ENCODE measurements at regions not wholly inside any gene's neighbourhood (a gene's known extent, or its start where the extent isn't known, plus 50 kb on each side); places are given as distances from the start of the nearest gene placed in this dataset.
"Not testable (repeated sequence)": the region's sequence is repeated elsewhere in the genome, so short reads cannot be mapped to it uniquely, and the experiment has no call there.

- no peak for DNase-seq
Observed at GRCh38 chr13:88257706-88258105, 586.5 kb downstream of the SLITRK5 start.

- DNase-seq, result no peak
Observed at GRCh38 chr13:88263808-88264207, 592.6 kb downstream of the SLITRK5 start.

- no peak for DNase-seq
Observed at GRCh38 chr13:88281841-88282240, 610.7 kb downstream of the SLITRK5 start.

- DNase-seq, result no peak
Observed at GRCh38 chr13:88285329-88285728, 614.2 kb downstream of the SLITRK5 start.

GRCh38 chr13:88288326-88288725 lies 617.2 kb downstream of the SLITRK5 start:
- DNase-seq, result no peak

- DNase-seq, result not testable (repeated sequence)
Observed at GRCh38 chr13:88291731-88292130, 620.6 kb downstream of the SLITRK5 start.

- no peak for DNase-seq
Observed at GRCh38 chr13:88294368-88294767, 623.2 kb downstream of the SLITRK5 start.

GRCh38 chr13:88303157-88303556 lies 632.0 kb downstream of the SLITRK5 start:
- DNase-seq, result no peak

GRCh38 chr13:88303605-88304004 lies 632.4 kb downstream of the SLITRK5 start:
- no peak for DNase-seq

- no peak for DNase-seq
Observed at GRCh38 chr13:88314496-88314895, 643.3 kb downstream of the SLITRK5 start.

GRCh38 chr13:88329066-88329465 lies 657.9 kb downstream of the SLITRK5 start:
- no peak for DNase-seq

GRCh38 chr13:88339271-88339741 lies 668.1 kb downstream of the SLITRK5 start:
- no peak for DNase-seq

- DNase-seq, result no peak
Observed at GRCh38 chr13:88345171-88345847, 674.1 kb downstream of the SLITRK5 start.

- no peak for DNase-seq
Observed at GRCh38 chr13:88360761-88361160, 689.6 kb downstream of the SLITRK5 start.

GRCh38 chr13:88369866-88370265 lies 698.7 kb downstream of the SLITRK5 start:
- no peak for DNase-seq

- no peak for DNase-seq
Observed at GRCh38 chr13:88376760-88377388, 705.7 kb downstream of the SLITRK5 start.

GRCh38 chr13:88377852-88378251 lies 706.7 kb downstream of the SLITRK5 start:
- DNase-seq, result no peak

GRCh38 chr13:88384542-88384941 lies 713.4 kb downstream of the SLITRK5 start:
- DNase-seq, result no peak

GRCh38 chr13:88395804-88396203 lies 724.6 kb downstream of the SLITRK5 start:
- DNase-seq, result no peak

- DNase-seq, result no peak
Observed at GRCh38 chr13:88411696-88412095, 740.5 kb downstream of the SLITRK5 start.

- no peak for DNase-seq
Observed at GRCh38 chr13:88417801-88418200, 746.6 kb downstream of the SLITRK5 start.

- DNase-seq, result no peak
Observed at GRCh38 chr13:88424463-88424862, 753.3 kb downstream of the SLITRK5 start.

- no peak for DNase-seq
Observed at GRCh38 chr13:88426661-88427060, 755.5 kb downstream of the SLITRK5 start.

GRCh38 chr13:88429862-88430261 lies 758.7 kb downstream of the SLITRK5 start:
- no peak for DNase-seq

GRCh38 chr13:88434953-88435352 lies 763.8 kb downstream of the SLITRK5 start:
- no peak for DNase-seq
